NCI-H748 treated with DMSO at 0.1 percent for 48 hours (cell line): ENCODE measurements at regions not wholly inside any gene's neighbourhood (a gene's known extent, or its start where the extent isn't known, plus 50 kb on each side); places are given as distances from the start of the nearest gene placed in this dataset.

Source experiments
- DNase-seq: peaks from one replicate; lab custom pipeline; 2025; lab: John Stamatoyannopoulos, UW

GRCh38 chr3:25099666-25100065 lies 328.4 kb upstream of the RARB start:
- DNase-seq, result no peak

- DNase-seq, result no peak
Observed at GRCh38 chr3:25103391-25103790, 324.7 kb upstream of the RARB start.

- no peak for DNase-seq
Observed at GRCh38 chr3:25107918-25108617, 320.0 kb upstream of the RARB start.

- DNase-seq, result no peak
Observed at GRCh38 chr3:25110642-25111041, 317.4 kb upstream of the RARB start.

GRCh38 chr3:25113891-25114290 lies 314.2 kb upstream of the RARB start:
- DNase-seq, result no peak

GRCh38 chr3:25114532-25114931 lies 313.5 kb upstream of the RARB start:
- DNase-seq, result no peak

GRCh38 chr3:25117005-25117593 lies 311.0 kb upstream of the RARB start:
- no peak for DNase-seq

GRCh38 chr3:25119682-25120081 lies 308.4 kb upstream of the RARB start:
- DNase-seq, result no peak

GRCh38 chr3:25120665-25121064 lies 307.4 kb upstream of the RARB start:
- DNase-seq, result no peak

- DNase-seq, result no peak
Observed at GRCh38 chr3:25125201-25125600, 302.9 kb upstream of the RARB start.

GRCh38 chr3:25128735-25129134 lies 299.3 kb upstream of the RARB start:
- no peak for DNase-seq

GRCh38 chr3:25130724-25131520 lies 297.1 kb upstream of the RARB start:
- DNase-seq, result no peak

- no peak for DNase-seq
Observed at GRCh38 chr3:25133588-25133987, 294.5 kb upstream of the RARB start.

GRCh38 chr3:25137606-25138005 lies 290.5 kb upstream of the RARB start:
- DNase-seq, result no peak

- no peak for DNase-seq
Observed at GRCh38 chr3:25139267-25139666, 288.8 kb upstream of the RARB start.

- no peak for DNase-seq
Observed at GRCh38 chr3:25142609-25143355, 285.3 kb upstream of the RARB start.

GRCh38 chr3:25143356-25144025 lies 284.6 kb upstream of the RARB start:
- no peak for DNase-seq

- DNase-seq, result no peak
Observed at GRCh38 chr3:25144430-25144829, 283.6 kb upstream of the RARB start.

- no peak for DNase-seq
Observed at GRCh38 chr3:25145176-25145575, 282.9 kb upstream of the RARB start.

- DNase-seq, result no peak
Observed at GRCh38 chr3:25150199-25150598, 277.9 kb upstream of the RARB start.

GRCh38 chr3:25151281-25151902 lies 276.7 kb upstream of the RARB start:
- no peak for DNase-seq
